Esophagus squamous epithelium (tissue), 4 donors: ENCODE measurements at regions not wholly inside any gene's neighbourhood (a gene's known extent, or its start where the extent isn't known, plus 50 kb on each side); places are given as distances from the start of the nearest gene placed in this dataset.

Experiments used
- POLR2A ChIP-seq, 4 donors: fragments of 450-650 bp; IDR thresholded peaks; one replicate each; pipeline ENCODE4 v1.6.1; 2017; ENCODE audit warnings: antibody characterized with exemption in 4 of 4, mild to moderate bottlenecking in 4 of 4, moderate library complexity in 3 of 4
- TF ChIP-seq, protein P1 (sequence below), 6 experiments: fragments of 450-650 bp in 4 of 6; fragments of 200-600 bp in 2 of 6; sonication (generic) in 2 of 6; IDR thresholded peaks; one replicate each; pipeline ENCODE4 v1.5.1; 2016 to 2019; ENCODE audit warnings: antibody characterized with exemption in 6 of 6, mild to moderate bottlenecking in 4 of 6, moderate library complexity in 4 of 6

DNA sequence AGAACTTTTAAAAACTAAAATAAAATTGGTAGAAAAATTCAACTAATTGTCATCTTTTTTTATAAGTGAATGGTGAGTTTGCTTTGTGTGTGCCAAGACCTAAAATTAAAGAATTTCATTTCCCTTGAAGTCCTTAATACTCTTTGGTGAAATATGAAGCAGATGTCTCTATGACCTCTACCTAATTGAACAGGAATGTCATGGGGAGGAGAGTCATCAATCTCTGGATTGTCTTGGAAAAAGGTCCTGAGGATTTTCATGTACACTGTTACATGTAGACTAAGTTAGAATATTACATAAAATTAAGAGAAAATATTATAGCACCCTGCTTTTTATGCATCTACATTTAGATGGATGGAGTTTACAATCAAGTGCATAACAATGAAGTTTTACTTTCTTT, 177.9 kb upstream of the LRP1B start:
- TF ChIP-seq, protein P1, sequence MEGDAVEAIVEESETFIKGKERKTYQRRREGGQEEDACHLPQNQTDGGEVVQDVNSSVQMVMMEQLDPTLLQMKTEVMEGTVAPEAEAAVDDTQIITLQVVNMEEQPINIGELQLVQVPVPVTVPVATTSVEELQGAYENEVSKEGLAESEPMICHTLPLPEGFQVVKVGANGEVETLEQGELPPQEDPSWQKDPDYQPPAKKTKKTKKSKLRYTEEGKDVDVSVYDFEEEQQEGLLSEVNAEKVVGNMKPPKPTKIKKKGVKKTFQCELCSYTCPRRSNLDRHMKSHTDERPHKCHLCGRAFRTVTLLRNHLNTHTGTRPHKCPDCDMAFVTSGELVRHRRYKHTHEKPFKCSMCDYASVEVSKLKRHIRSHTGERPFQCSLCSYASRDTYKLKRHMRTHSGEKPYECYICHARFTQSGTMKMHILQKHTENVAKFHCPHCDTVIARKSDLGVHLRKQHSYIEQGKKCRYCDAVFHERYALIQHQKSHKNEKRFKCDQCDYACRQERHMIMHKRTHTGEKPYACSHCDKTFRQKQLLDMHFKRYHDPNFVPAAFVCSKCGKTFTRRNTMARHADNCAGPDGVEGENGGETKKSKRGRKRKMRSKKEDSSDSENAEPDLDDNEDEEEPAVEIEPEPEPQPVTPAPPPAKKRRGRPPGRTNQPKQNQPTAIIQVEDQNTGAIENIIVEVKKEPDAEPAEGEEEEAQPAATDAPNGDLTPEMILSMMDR (IDR thresholded peaks at IDR 0.05): no peak
- TF ChIP-seq POLR2A (IDR thresholded peaks at IDR 0.05): no peak
